Vagina (tissue), 2 donors: ENCODE measurements at regions not wholly inside any gene's neighbourhood (a gene's known extent, or its start where the extent isn't known, plus 50 kb on each side); places are given as distances from the start of the nearest gene placed in this dataset.

Experiments used
- POLR2A ChIP-seq, 2 donors: fragments of 450-650 bp; IDR thresholded peaks; one replicate each; pipeline ENCODE4 v1.6.1; 2017; ENCODE audit warnings: antibody characterized with exemption in 2 of 2, mild to moderate bottlenecking in 2 of 2, moderate library complexity in 2 of 2
- POLR2AphosphoS5 ChIP-seq, 2 donors: sonication (generic); formaldehyde crosslinking; IDR thresholded peaks; one replicate each; pipeline ENCODE4 v1.9.0; 2017; ENCODE audit warnings: antibody characterized with exemption in 2 of 2, mild to moderate bottlenecking in 2 of 2, low read depth in 1 of 2; ENCODE audit not compliant: insufficient read depth in 1 of 2
- TF ChIP-seq, protein P1 (sequence below), 3 experiments: fragments of 450-650 bp in 2 of 3; fragments of 200-600 bp in 1 of 3; sonication (generic) in 1 of 3; IDR thresholded peaks; one replicate each; pipeline ENCODE4 v1.5.1; 2017 to 2019; ENCODE audit warnings: antibody characterized with exemption in 3 of 3, mild to moderate bottlenecking in 2 of 3, moderate library complexity in 2 of 3

DNA sequence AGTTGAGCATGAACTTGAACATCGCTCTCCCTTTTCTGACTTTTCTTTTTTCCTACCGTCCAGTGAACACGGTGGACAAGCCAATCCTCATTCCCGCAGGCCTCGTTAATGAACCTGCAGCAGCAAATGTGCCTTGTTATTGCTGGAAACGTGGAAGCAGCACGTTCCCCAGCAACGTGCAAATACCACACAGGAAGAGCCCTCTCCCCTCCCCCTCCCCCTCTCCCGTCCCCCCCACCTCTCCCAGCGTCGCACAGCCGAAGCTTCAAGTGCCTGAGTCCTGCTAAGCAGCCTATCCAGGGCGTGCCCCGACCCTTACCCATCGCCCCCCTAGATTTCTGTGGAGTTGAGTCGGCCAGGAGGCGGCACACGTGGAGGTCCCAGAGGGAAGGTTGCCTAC lies 219.9 kb downstream of the BCOR start:
- TF ChIP-seq, protein P1, sequence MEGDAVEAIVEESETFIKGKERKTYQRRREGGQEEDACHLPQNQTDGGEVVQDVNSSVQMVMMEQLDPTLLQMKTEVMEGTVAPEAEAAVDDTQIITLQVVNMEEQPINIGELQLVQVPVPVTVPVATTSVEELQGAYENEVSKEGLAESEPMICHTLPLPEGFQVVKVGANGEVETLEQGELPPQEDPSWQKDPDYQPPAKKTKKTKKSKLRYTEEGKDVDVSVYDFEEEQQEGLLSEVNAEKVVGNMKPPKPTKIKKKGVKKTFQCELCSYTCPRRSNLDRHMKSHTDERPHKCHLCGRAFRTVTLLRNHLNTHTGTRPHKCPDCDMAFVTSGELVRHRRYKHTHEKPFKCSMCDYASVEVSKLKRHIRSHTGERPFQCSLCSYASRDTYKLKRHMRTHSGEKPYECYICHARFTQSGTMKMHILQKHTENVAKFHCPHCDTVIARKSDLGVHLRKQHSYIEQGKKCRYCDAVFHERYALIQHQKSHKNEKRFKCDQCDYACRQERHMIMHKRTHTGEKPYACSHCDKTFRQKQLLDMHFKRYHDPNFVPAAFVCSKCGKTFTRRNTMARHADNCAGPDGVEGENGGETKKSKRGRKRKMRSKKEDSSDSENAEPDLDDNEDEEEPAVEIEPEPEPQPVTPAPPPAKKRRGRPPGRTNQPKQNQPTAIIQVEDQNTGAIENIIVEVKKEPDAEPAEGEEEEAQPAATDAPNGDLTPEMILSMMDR (IDR thresholded peaks at IDR 0.05): no peak
- TF ChIP-seq POLR2AphosphoS5 (IDR thresholded peaks at IDR 0.05; ENCODE audit: insufficient read depth in 1 of 2, low read depth in 1 of 2) (no peak), POLR2A (IDR thresholded peaks at IDR 0.05) (no peak)
